ENCODE measurements at regions not wholly inside any gene's neighbourhood (a gene's known extent, or its start where the extent isn't known, plus 50 kb on each side); places are given as distances from the start of the nearest gene placed in this dataset.

GRCh38 chr5:158027806-158028775 is 169.1 kb upstream of the CLINT1 start:
- Mint-ChIP-seq H3K36me3 (no peaks in the 10 kb centered on the region), H3K27ac (no peak overlapping the region), H3K4me3 (no peak overlapping the region), H3K4me1 (no peaks in the 10 kb centered on the region), H3K9me3 (no peaks in the 10 kb centered on the region), H3K27me3 (ENCODE audit: low read depth in 2 of 2) (peaks cover 17 to 18% of the 10 kb centered on the region in 2 donors)
- Histone ChIP-seq H3K27ac (ENCODE audit: low read length) (no peak overlapping the region), H3K4me3 (ENCODE audit: low read length) (no peak overlapping the region), H3K4me1 (ENCODE audit: control insufficient read depth, insufficient read depth, low read length) (no peaks in the 10 kb centered on the region), H3K27me3 (ENCODE audit: control insufficient read depth, insufficient read depth, low read length) (no peaks in the 10 kb centered on the region), H3K9me3 (ENCODE audit: control insufficient read depth, insufficient read depth, low read length) (no peaks in the 10 kb centered on the region), H3K36me3 (ENCODE audit: control insufficient read depth, insufficient read depth, low read length) (no peaks in the 10 kb centered on the region)
- TF ChIP-seq CTCF (IDR thresholded peaks at IDR 0.05), result no peak
- intact Hi-C loops (cut with micrococcal nuclease), result no loop called here
- 76% methylated on average over 4 of the region's 5 CpGs for WGBS (ENCODE audit: insufficient coverage)
- DNase-seq, result no peak
- ATAC-seq, result no peak

GRCh38 chr5:158026304-158027031 is 167.5 kb upstream of the CLINT1 start:
- WGBS (ENCODE audit: insufficient coverage), result 82% methylated on average over 4 of the region's 7 CpGs
- H3K27me3 Mint-ChIP-seq (ENCODE audit: low read depth in 2 of 2), result peaks cover 8 to 14% of the 10 kb centered on the region in 2 donors
- intact Hi-C loops (cut with micrococcal nuclease), result no loop called here

GRCh38 chr5:158023266-158023665 is 164.3 kb upstream of the CLINT1 start:
- DNase-seq (no peak), ATAC-seq (no peak)
- no peak overlapping the region for H3K4me3 Mint-ChIP-seq
- no peaks in the 10 kb centered on the region for H3K4me1 Mint-ChIP-seq
- no peaks in the 10 kb centered on the region for H3K9me3 Mint-ChIP-seq
- Histone ChIP-seq H3K4me1 (ENCODE audit: control insufficient read depth, insufficient read depth, low read length) (no peaks in the 10 kb centered on the region), H3K9me3 (ENCODE audit: control insufficient read depth, insufficient read depth, low read length) (no peaks in the 10 kb centered on the region), H3K36me3 (ENCODE audit: control insufficient read depth, insufficient read depth, low read length) (no peaks in the 10 kb centered on the region), H3K27me3 (ENCODE audit: control insufficient read depth, insufficient read depth, low read length) (no peaks in the 10 kb centered on the region), H3K27ac (ENCODE audit: low read length) (no peak overlapping the region), H3K4me3 (ENCODE audit: low read length) (no peak overlapping the region)
- no peak overlapping the region for H3K27ac Mint-ChIP-seq
- WGBS (ENCODE audit: insufficient coverage), result 78% methylated on average over 7 of the region's 7 CpGs
- no peaks in the 10 kb centered on the region for H3K36me3 Mint-ChIP-seq
- no peak for TF ChIP-seq CTCF (IDR thresholded peaks at IDR 0.05)
- intact Hi-C loops (cut with micrococcal nuclease), result no loop called here
- H3K27me3 Mint-ChIP-seq (ENCODE audit: low read depth in 2 of 2), result peaks cover 7 to 17% of the 10 kb centered on the region in 2 donors

More at GRCh38 chr5:158026304-158027031, 167.5 kb upstream of the CLINT1 start:
- Histone ChIP-seq H3K36me3 (ENCODE audit: control insufficient read depth, insufficient read depth, low read length) (no peaks in the 10 kb centered on the region), H3K27me3 (ENCODE audit: control insufficient read depth, insufficient read depth, low read length) (no peaks in the 10 kb centered on the region), H3K9me3 (ENCODE audit: control insufficient read depth, insufficient read depth, low read length) (no peaks in the 10 kb centered on the region), H3K27ac (ENCODE audit: low read length) (no peak overlapping the region), H3K4me1 (ENCODE audit: control insufficient read depth, insufficient read depth, low read length) (no peaks in the 10 kb centered on the region), H3K4me3 (ENCODE audit: low read length) (no peak overlapping the region)
- Mint-ChIP-seq H3K36me3 (no peaks in the 10 kb centered on the region), H3K4me1 (no peaks in the 10 kb centered on the region), H3K4me3 (no peak overlapping the region), H3K9me3 (no peaks in the 10 kb centered on the region), H3K27ac (no peak overlapping the region)
- ATAC-seq (no peak), DNase-seq (no peak)
- TF ChIP-seq CTCF (IDR thresholded peaks at IDR 0.05), result no peak

Data from natural killer cell (primary cell).